Neutrophil (primary cell): ENCODE measurements at regions not wholly inside any gene's neighbourhood (a gene's known extent, or its start where the extent isn't known, plus 50 kb on each side); places are given as distances from the start of the nearest gene placed in this dataset.
"Not testable (repeated sequence)": the region's sequence is repeated elsewhere in the genome, so short reads cannot be mapped to it uniquely, and the experiment has no call there.

Experiments
- H3K27ac ChIP-seq: fragments of 200-600 bp; sonication (generic); 2 replicates; pipeline ENCODE4 v1.5.1; 2016; ENCODE audit warnings: mild to moderate bottlenecking, moderate library complexity
- H3K27me3 ChIP-seq: fragments of 200-600 bp; sonication (generic); 2 replicates; pipeline ENCODE4 v1.6.0; 2016; ENCODE audit warnings: mild to moderate bottlenecking
- H3K36me3 ChIP-seq: fragments of 200-600 bp; sonication (generic); 2 replicates; pipeline ENCODE4 v1.5.1; 2017
- H3K4me1 ChIP-seq, 2 experiments: fragments of 200-600 bp in 1 of 2; sonication (generic) in 1 of 2; 1 replicate in 1 of 2; 2 replicates in 1 of 2; pipeline versions ENCODE4 v1.5.1 to v1.6.1; 2013 to 2016; ENCODE audit warnings: low read depth in 1 of 2, low read length in 1 of 2, mild to moderate bottlenecking in 1 of 2, moderate library complexity in 1 of 2; ENCODE audit not compliant: control insufficient read depth in 1 of 2, insufficient read depth in 1 of 2
- H3K4me3 ChIP-seq, 2 experiments: fragments of 200-600 bp in 1 of 2; sonication (generic) in 1 of 2; 1 replicate in 1 of 2; 2 replicates in 1 of 2; pipeline ENCODE4 v1.5.1; 2013 to 2016; ENCODE audit warnings: low read depth in 1 of 2, low read length in 1 of 2, mild to moderate bottlenecking in 1 of 2, moderate library complexity in 1 of 2
- H3K9me3 ChIP-seq: fragments of 200-600 bp; sonication (generic); 2 replicates; pipeline ENCODE4 v1.5.1; 2016
- TF ChIP-seq, protein P1 (sequence below): fragments of 200-600 bp; sonication (generic); IDR thresholded peaks from 2 replicates; pipeline ENCODE4 v1.5.1; 2016; ENCODE audit warnings: antibody characterized with exemption

DNA sequence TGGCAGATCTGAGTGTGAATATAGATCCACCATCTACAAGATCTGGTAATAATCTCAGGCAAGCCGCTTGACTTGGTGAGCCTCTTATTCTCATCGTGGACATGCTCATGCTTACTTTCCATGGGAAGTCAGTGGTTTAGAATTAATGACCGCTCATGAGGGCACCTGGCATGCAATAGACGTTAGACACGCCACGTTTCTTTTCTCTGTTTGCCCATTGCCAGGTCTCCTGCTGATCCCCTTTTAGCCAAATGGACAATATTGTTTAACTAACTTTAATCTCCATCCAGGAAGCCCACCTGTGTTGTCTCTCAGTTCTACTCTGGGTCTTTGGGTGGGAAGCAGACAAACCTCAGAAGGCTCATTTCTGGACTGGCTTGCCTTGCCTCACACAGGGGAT lies 439.1 kb downstream of the ETS1 start:
- no peaks in the 10 kb centered on the region for H3K4me1 ChIP-seq
- no peaks in the 10 kb centered on the region for H3K27me3 ChIP-seq
- no peak overlapping the region for H3K27ac ChIP-seq
- H3K9me3 ChIP-seq, result no peaks in the 10 kb centered on the region
- TF ChIP-seq, protein P1, sequence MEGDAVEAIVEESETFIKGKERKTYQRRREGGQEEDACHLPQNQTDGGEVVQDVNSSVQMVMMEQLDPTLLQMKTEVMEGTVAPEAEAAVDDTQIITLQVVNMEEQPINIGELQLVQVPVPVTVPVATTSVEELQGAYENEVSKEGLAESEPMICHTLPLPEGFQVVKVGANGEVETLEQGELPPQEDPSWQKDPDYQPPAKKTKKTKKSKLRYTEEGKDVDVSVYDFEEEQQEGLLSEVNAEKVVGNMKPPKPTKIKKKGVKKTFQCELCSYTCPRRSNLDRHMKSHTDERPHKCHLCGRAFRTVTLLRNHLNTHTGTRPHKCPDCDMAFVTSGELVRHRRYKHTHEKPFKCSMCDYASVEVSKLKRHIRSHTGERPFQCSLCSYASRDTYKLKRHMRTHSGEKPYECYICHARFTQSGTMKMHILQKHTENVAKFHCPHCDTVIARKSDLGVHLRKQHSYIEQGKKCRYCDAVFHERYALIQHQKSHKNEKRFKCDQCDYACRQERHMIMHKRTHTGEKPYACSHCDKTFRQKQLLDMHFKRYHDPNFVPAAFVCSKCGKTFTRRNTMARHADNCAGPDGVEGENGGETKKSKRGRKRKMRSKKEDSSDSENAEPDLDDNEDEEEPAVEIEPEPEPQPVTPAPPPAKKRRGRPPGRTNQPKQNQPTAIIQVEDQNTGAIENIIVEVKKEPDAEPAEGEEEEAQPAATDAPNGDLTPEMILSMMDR, result no peak
- no peak overlapping the region for H3K4me3 ChIP-seq
- H3K36me3 ChIP-seq, result no peaks in the 10 kb centered on the region

DNA sequence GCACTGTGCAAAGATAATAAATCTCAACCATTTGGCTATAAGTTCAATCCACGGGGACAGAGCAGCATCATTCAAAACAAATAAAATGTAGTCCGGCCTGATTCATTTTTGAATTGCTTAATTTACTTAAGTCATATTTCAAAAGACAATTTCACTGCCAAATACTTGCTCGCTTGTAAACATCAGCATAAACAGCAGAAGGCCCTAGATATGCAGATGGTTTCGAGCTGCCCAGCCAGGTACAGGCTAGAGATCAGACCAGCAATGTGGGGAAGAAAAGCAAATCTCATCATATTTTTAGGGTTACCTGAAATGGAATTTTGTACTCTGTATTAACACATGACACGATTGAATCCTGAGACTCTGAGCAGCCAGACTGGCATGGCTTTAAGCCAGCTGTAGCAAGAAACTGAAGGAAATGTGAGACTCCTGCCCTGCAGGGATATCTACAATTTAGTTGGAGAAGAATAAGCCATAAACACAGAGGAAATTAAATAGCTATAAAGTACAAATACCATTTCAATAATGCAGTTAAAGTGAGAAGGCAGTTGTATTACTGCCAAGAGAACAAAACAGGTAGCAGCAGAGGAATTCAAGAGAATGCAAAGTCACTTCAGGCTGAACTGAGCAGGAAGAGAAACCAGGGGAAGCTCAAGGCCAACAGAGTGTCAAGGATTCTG lies 440.3 kb downstream of the ETS1 start:
- Histone ChIP-seq H3K27ac (no peak overlapping the region), H3K9me3 (no peaks in the 10 kb centered on the region), H3K4me3 (no peak overlapping the region), H3K36me3 (no peaks in the 10 kb centered on the region), H3K27me3 (no peaks in the 10 kb centered on the region), H3K4me1 (no peaks in the 10 kb centered on the region)
- TF ChIP-seq, protein P1, result no peak

DNA sequence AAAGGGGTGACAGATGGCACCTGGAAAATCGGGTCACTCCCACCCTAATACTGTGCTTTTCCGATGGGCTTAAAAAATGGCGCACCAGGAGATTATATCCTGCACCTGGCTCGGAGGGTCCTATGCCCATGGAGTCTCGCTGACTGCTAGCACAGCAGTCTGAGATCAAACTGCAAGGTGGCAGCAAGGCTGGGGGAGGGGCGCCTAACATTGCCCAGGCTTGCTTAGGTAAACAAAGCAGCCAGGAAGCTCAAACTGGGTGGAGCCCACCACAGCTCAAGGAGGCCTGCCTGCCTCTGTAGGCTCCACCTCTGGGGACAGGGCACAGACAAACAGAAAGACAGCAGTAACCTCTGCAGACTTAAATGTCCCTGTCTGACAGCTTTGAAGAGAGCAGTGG lies 447.1 kb downstream of the ETS1 start:
- not testable (repeated sequence) for H3K27ac ChIP-seq, H3K36me3 ChIP-seq, H3K4me3 ChIP-seq, H3K27me3 ChIP-seq, H3K9me3 ChIP-seq, H3K4me1 ChIP-seq

DNA sequence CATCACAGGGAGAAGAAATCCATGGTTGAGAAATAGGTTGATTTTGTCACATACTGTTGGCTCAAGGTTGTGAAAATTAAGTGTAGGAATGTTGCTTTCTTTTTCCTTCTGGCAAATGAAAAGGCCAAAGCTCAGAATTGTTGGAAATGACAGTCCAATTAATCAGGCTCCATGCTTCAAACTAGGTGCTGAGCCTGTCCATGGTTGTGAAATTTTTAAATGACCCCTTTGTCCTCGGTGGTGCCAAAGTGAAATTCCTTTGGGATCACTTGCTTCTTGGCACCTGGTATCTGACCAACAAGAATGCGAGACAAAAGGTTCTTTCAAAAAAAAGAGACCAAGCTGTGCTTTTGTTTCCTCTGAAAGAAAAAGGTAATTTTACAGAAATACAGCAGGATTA lies 451.9 kb downstream of the ETS1 start:
- Histone ChIP-seq H3K36me3 (no peaks in the 10 kb centered on the region), H3K9me3 (no peaks in the 10 kb centered on the region), H3K27ac (no peak overlapping the region), H3K4me1 (peaks cover 4 to 5% of the 10 kb centered on the region in 2 experiments), H3K27me3 (no peaks in the 10 kb centered on the region), H3K4me3 (no peak overlapping the region)
- TF ChIP-seq, protein P1, result no peak

DNA sequence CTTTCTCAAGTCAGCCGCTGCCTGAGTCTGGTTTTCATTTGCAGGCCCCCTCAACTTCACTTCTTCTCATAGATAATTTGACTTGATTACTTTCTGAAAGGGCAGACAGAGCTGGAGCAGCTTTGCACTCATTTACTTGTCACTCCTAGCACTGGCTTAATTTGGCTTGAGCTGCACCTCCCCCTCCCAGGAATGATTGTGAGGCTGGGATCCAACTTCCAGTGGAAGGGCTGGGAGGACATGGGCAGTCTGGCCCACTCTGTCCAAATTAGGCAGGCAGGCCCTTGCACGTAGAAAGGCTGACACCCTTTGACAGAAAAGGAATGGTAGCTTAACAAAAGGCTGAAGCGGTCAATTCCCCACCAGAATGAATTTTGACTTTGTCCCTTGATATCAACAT lies 453.9 kb downstream of the ETS1 start:
- Histone ChIP-seq H3K9me3 (no peaks in the 10 kb centered on the region), H3K4me3 (no peak overlapping the region), H3K36me3 (no peaks in the 10 kb centered on the region), H3K4me1 (peaks cover 8 to 9% of the 10 kb centered on the region in 2 experiments), H3K27ac (no peak overlapping the region), H3K27me3 (no peaks in the 10 kb centered on the region)
- TF ChIP-seq, protein P1, result no peak

DNA sequence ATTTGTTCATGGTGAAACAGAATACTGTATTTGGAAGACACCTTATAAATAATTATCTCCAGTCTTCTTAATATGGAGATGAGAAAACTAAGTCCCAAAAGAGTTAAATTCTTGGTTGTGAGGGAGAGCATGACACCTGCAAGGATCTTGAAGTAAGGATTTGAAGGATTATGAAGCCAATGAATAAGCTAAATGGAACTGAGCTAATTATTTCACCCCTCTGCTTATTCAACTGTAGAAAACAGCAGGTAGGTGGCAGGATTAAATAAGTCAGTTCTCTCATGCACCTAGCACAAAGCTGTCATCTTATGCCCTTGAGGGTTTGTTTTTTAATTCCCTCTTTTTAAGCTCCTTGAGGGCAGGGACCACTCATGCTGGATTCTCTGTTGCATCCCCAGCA lies 457.3 kb downstream of the ETS1 start:
- no peak overlapping the region for H3K4me3 ChIP-seq
- no peaks in the 10 kb centered on the region for H3K27me3 ChIP-seq
- peaks cover 4 to 6% of the 10 kb centered on the region in 2 experiments for H3K4me1 ChIP-seq
- no peak overlapping the region for H3K27ac ChIP-seq
- TF ChIP-seq, protein P1, result no peak
- no peaks in the 10 kb centered on the region for H3K9me3 ChIP-seq
- no peaks in the 10 kb centered on the region for H3K36me3 ChIP-seq
